NT2/D1 (cell line): ENCODE measurements at regions not wholly inside any gene's neighbourhood (a gene's known extent, or its start where the extent isn't known, plus 50 kb on each side); places are given as distances from the start of the nearest gene placed in this dataset.

ENCODE experiments used
- SUZ12 ChIP-seq: IDR thresholded peaks from 2 replicates; pipeline ENCODE4 v1.6.1; 2011; ENCODE audit not compliant: insufficient read length, insufficient read depth; ENCODE audit errors: extremely low read depth
- YY1 ChIP-seq: IDR thresholded peaks from 2 replicates; pipeline ENCODE4 v1.6.1; 2011; ENCODE audit not compliant: insufficient read length, insufficient read depth
- ZNF274 ChIP-seq: IDR thresholded peaks from 2 replicates; pipeline ENCODE4 v1.6.1; 2011; ENCODE audit warnings: mild to moderate bottlenecking, low read depth, low read length

- no peak for TF ChIP-seq ZNF274
- no peak for TF ChIP-seq YY1
- no peak for TF ChIP-seq SUZ12
Measured at GRCh38 chr7:68511281-68511680, 1087.0 kb upstream of the AUTS2 start.
